GM12873 (cell line): ENCODE measurements at regions not wholly inside any gene's neighbourhood (a gene's known extent, or its start where the extent isn't known, plus 50 kb on each side); places are given as distances from the start of the nearest gene placed in this dataset.

Experiments
- TF ChIP-seq, protein P1 (sequence below): IDR thresholded peaks from 2 replicates; pipeline ENCODE4 v1.5.1; 2012; ENCODE audit warnings: low read depth, mild to moderate bottlenecking, moderate library complexity, low read length, control low read depth; ENCODE audit not compliant: insufficient read depth; ENCODE audit errors: missing control alignments

DNA sequence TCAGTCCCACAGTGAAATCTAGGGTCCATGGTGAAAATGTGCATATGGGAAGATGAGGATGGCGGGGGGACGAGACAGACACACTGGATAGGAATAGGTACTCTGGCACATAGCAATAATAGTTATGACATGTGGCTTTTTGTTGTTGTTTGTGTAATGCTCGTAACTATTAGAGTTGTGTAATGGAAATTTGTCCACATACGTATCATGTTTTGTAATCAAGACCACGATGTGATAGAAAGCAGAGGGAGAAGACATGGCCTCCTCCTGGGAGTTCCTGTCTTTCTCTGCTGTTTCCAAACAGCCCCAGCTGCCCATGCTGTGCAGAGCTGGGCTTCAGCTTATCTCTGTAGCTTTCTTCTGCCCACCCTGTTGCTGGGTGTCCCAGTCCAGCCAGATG lies 185.3 kb upstream of the TMTC4 start:
- TF ChIP-seq, protein P1, sequence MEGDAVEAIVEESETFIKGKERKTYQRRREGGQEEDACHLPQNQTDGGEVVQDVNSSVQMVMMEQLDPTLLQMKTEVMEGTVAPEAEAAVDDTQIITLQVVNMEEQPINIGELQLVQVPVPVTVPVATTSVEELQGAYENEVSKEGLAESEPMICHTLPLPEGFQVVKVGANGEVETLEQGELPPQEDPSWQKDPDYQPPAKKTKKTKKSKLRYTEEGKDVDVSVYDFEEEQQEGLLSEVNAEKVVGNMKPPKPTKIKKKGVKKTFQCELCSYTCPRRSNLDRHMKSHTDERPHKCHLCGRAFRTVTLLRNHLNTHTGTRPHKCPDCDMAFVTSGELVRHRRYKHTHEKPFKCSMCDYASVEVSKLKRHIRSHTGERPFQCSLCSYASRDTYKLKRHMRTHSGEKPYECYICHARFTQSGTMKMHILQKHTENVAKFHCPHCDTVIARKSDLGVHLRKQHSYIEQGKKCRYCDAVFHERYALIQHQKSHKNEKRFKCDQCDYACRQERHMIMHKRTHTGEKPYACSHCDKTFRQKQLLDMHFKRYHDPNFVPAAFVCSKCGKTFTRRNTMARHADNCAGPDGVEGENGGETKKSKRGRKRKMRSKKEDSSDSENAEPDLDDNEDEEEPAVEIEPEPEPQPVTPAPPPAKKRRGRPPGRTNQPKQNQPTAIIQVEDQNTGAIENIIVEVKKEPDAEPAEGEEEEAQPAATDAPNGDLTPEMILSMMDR = no peak

DNA sequence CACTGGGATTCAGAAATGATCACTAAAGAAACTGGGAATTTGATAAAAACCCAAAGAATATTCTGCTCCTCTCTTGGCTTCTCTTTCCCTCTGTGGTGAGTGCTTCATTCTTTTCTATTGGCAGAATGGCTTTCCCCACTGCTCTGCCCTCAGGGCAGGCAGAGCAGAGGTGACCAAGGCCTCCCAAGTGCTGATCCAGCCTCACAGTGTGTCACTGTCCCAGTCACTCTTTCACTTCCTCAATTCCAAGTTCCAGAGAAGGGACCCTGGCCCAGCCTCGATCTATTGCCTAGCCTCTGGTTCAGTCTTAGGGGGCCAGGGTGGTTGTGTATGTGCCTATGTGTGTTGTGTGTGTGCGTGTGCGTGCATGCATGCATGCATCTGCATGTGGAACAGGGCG lies 180.6 kb upstream of the TMTC4 start:
- TF ChIP-seq, protein P1 = no peak

DNA sequence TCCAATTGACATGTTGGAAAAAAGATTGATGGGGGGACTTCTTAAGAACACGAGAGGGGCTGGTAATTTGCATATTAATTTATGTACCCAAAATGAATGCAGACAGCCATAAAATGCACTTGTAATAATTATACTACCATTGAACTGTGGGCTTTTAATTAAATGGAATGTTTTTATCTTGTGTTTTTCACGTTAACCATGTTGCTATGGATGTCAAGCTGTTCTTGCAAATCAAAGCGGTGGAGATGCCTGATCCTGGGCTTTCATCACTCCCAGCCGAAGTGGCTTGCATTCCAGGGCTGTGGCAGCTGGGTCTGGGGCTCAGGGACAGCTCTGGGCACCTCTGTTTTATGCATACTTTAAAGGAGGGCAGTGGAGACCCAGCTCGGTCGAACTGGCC lies 179.4 kb upstream of the TMTC4 start:
- TF ChIP-seq, protein P1 = no peak

DNA sequence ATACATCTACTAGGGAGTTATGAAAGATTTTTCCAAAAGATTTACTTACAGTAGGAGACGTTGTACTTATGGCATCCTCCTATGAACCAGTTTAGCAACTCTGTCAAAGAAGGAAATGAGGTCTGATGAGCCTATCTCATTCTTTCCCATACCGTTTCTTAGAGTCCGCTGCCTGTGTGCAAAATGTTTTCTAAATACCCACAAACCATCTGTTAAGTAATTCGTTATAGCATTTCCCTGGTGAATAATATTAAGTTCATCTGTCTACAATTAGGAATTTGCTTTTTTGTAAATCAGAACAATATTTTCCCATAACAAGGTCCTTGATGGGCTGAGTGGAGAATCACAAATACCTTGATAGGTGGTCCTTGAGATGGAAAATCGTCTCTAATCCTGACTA lies 178.8 kb upstream of the TMTC4 start:
- TF ChIP-seq, protein P1 = no peak

DNA sequence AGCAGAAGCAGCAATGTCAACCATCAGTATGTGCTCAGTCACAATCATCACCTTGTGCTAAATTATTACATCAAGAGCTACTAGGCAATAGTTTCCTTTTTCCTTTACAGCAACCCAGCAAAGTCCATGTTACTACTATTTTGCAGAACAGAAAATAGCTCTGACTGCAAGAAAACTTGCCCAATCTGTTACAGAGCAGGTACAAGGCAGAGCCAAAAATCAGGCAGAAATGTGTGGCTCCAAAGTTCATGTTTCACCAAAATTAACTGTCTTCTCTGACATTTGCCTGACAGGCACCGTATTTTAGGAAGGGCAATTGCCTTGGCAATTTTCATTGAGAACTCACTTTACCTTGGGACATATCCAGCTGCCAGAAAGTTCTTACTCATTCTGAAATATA lies 177.6 kb upstream of the TMTC4 start:
- TF ChIP-seq, protein P1 = no peak

DNA sequence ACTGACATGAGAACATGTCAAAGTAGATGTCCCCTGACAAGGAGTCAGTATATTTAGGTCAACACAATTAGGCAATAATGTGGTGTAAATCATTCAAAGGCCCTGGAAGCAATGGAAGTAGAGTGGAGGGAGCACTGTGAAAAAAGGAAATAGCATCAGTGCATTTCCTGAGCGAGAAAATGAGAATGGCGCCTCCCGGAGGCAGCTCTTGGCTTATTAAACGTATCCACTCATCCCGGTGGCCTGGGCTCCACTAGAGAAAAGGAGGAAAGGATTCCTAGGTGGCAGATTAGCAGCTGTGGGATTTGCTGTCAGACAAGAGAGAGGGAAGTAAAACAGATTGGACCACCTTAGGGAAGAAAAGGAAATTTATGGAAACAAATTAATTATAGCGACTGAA lies 173.7 kb upstream of the TMTC4 start:
- TF ChIP-seq, protein P1 = peak; percentile 7

DNA sequence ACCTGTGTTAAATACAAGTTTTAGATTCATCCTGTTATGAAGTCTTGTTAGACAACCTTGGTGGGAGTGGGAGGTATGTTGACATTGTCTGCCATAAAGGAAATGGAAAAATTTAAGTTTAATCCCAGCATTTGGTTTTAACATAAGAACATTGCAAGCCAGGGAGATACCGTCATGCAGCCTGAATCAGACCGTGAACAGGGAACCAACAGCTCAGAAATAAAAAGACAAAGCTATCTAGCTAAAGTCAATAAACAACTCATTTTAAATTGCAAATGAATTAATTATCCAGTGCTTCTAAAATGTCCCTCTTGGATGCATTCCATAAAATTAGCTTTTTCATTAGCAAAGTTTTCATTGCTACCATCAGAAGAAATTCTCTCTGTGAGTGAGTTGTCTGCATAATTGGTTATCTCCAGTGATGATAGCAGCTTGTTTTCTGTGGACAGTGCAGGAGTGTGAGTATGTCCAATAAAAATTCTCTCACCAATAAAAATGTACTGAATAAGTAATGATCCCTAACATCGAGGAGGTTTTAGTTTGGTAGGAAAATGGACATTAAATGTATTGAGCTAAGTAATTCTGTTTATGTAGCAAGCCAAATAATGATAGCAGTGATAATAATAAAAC lies 170.6 kb upstream of the TMTC4 start:
- TF ChIP-seq, protein P1 = no peak
